AG04450 (cell line): ENCODE measurements at regions not wholly inside any gene's neighbourhood (a gene's known extent, or its start where the extent isn't known, plus 50 kb on each side); places are given as distances from the start of the nearest gene placed in this dataset.

Experiments used
- CTCF ChIA-PET: fragments of 300-600, 350-600 bp; formaldehyde crosslinking; extraction: SDS; loops from one replicate; lab custom pipeline; 2022; ENCODE audit warnings: antibody characterized with exemption, inconsistent platforms; lab: Charles Lee
- POLR2A ChIA-PET: fragments of 350-600 bp; formaldehyde crosslinking; extraction: SDS; loops from one replicate; lab custom pipeline; 2021; ENCODE audit warnings: antibody characterized with exemption, inconsistent platforms; lab: Yijun Ruan, JAX
- DNase-seq: peaks from one replicate; pipeline ENCODE4 v3.0.0-alpha.2; 2011; ENCODE audit warnings: low read depth, low spot score
- H3K27ac ChIP-seq: one replicate; pipeline ENCODE4 v1.5.1; 2012; ENCODE audit warnings: low read depth, low read length, control low read depth
- H3K27me3 ChIP-seq: one replicate; pipeline ENCODE4 v1.6.0; 2012; ENCODE audit warnings: low read length; ENCODE audit not compliant: control insufficient read depth, insufficient read depth
- H3K4me3 ChIP-seq: 2 replicates; pipeline ENCODE4 v1.5.1; 2011; ENCODE audit warnings: mild to moderate bottlenecking, low read depth, low read length, control low read depth
- H3K9me3 ChIP-seq: 2 replicates; pipeline ENCODE4 v1.5.1; 2012; ENCODE audit warnings: low read length; ENCODE audit not compliant: control insufficient read depth, insufficient read depth
- CTCF ChIP-seq: IDR thresholded peaks from 2 replicates; pipeline ENCODE4 v1.5.1; 2011; ENCODE audit warnings: low read depth, low read length, control low read depth, inconsistent platforms

GRCh38 chr1:38126970-38127369, 80.4 kb upstream of the POU3F1 start:
- Histone ChIP-seq H3K27me3 (peaks cover 13% of the 10 kb centered on the region), H3K9me3 (no peaks in the 10 kb centered on the region; the same call in 1 of the 2 replicates), H3K27ac (no peak overlapping the region), H3K4me3 (no peak overlapping the region)
- TF ChIP-seq CTCF: no peak
- POLR2A ChIA-PET: no interaction called here
- CTCF ChIA-PET: no interaction called here
- DNase-seq: no peak

GRCh38 chr1:38125837-38126520, 79.4 kb upstream of the POU3F1 start:
- peaks cover 10% of the 10 kb centered on the region for H3K27me3 ChIP-seq
- POLR2A ChIA-PET: no interaction called here
- no peak overlapping the region for H3K4me3 ChIP-seq
- no peak for TF ChIP-seq CTCF
- no peak overlapping the region for H3K27ac ChIP-seq
- no peaks in the 10 kb centered on the region; the same call in 1 of the 2 replicates for H3K9me3 ChIP-seq
- CTCF ChIA-PET: no interaction called here
- no peak for DNase-seq

GRCh38 chr1:38125016-38125415, 78.4 kb upstream of the POU3F1 start:
- ChIA-PET CTCF (no interaction called here), POLR2A (no interaction called here)
- H3K27ac ChIP-seq: no peak overlapping the region
- H3K27me3 ChIP-seq: peaks cover 8% of the 10 kb centered on the region
- no peaks in the 10 kb centered on the region; the same call in 1 of the 2 replicates for H3K9me3 ChIP-seq
- H3K4me3 ChIP-seq: no peak overlapping the region
- TF ChIP-seq CTCF: no peak
- no peak for DNase-seq

- peaks cover 8% of the 10 kb centered on the region for H3K27me3 ChIP-seq
- DNase-seq: no peak
- no peak for TF ChIP-seq CTCF
- no peak overlapping the region for H3K4me3 ChIP-seq
- CTCF ChIA-PET: no interaction called here
- H3K9me3 ChIP-seq: no peaks in the 10 kb centered on the region; the same call in 1 of the 2 replicates
- H3K27ac ChIP-seq: no peak overlapping the region
- POLR2A ChIA-PET: no interaction called here
These were observed 77.0 kb upstream of the POU3F1 start for GRCh38 chr1:38123356-38124135.

- Histone ChIP-seq H3K27ac (no peak overlapping the region), H3K4me3 (no peak overlapping the region), H3K9me3 (no peaks in the 10 kb centered on the region; the same call in 1 of the 2 replicates), H3K27me3 (peaks cover 11% of the 10 kb centered on the region)
- TF ChIP-seq CTCF: no peak
- POLR2A ChIA-PET: no interaction called here
- CTCF ChIA-PET: no interaction called here
- no peak for DNase-seq
These were observed 74.7 kb upstream of the POU3F1 start for GRCh38 chr1:38121231-38121680.
